ENCODE measurements at regions not wholly inside any gene's neighbourhood (a gene's known extent, or its start where the extent isn't known, plus 50 kb on each side); places are given as distances from the start of the nearest gene placed in this dataset.

- Mint-ChIP-seq H3K27me3 (ENCODE audit: insufficient read depth) (no peaks in the 10 kb centered on the region), H3K4me1 (no peaks in the 10 kb centered on the region), H3K4me3 (no peak overlapping the region), H3K27ac (no peak overlapping the region), H3K9me3 (no peaks in the 10 kb centered on the region), H3K36me3 (ENCODE audit: low read depth) (no peaks in the 10 kb centered on the region)
- DNase-seq = peak; percentile 47
- Histone ChIP-seq H3K36me3 (ENCODE audit: control insufficient read depth, insufficient read depth, low read length) (no peaks in the 10 kb centered on the region), H3K4me3 (ENCODE audit: low read length) (no peak overlapping the region), H3K9ac (ENCODE audit: extremely low read depth, low read length, poor library complexity, severe bottlenecking) (no peak overlapping the region), H3K27ac (ENCODE audit: low read depth, low read length) (no peak overlapping the region), H3K4me1 (ENCODE audit: control insufficient read depth, insufficient read depth, low read length) (no peaks in the 10 kb centered on the region), H3K27me3 (ENCODE audit: control insufficient read depth, insufficient read depth, low read length, poor library complexity, severe bottlenecking) (no peaks in the 10 kb centered on the region), H3K9me3 (ENCODE audit: control insufficient read depth, low read length) (no peaks in the 10 kb centered on the region)
- no peak for TF ChIP-seq CTCF (conservative IDR thresholded peaks at IDR 0.05)
- WGBS, 2 experiments (ENCODE audit: insufficient coverage in 1 of 2, insufficient read length in 1 of 2) = 75 to 80% methylated on average over 2 to 4 of the region's 4 CpGs
These were observed 115.5 kb downstream of the NFKBIZ start for GRCh38 chr3:101964861-101965260.

GRCh38 chr3:101966226-101966625, 116.9 kb downstream of the NFKBIZ start:
- DNase-seq = no peak

GRCh38 chr3:101970212-101970611, 120.9 kb downstream of the NFKBIZ start:
- Mint-ChIP-seq H3K27me3 (ENCODE audit: insufficient read depth) (no peaks in the 10 kb centered on the region), H3K36me3 (ENCODE audit: low read depth) (no peaks in the 10 kb centered on the region), H3K27ac (no peak overlapping the region), H3K4me1 (no peaks in the 10 kb centered on the region), H3K9me3 (peaks cover 3% of the 10 kb centered on the region), H3K4me3 (no peak overlapping the region)
- Histone ChIP-seq H3K9me3 (ENCODE audit: control insufficient read depth, low read length) (no peaks in the 10 kb centered on the region), H3K9ac (ENCODE audit: extremely low read depth, low read length, poor library complexity, severe bottlenecking) (no peak overlapping the region), H3K4me1 (ENCODE audit: control insufficient read depth, insufficient read depth, low read length) (no peaks in the 10 kb centered on the region), H3K4me3 (ENCODE audit: low read length) (no peak overlapping the region), H3K36me3 (ENCODE audit: control insufficient read depth, insufficient read depth, low read length) (no peaks in the 10 kb centered on the region), H3K27me3 (ENCODE audit: control insufficient read depth, insufficient read depth, low read length, poor library complexity, severe bottlenecking) (no peaks in the 10 kb centered on the region), H3K27ac (ENCODE audit: low read depth, low read length) (no peak overlapping the region)
- TF ChIP-seq CTCF (conservative IDR thresholded peaks at IDR 0.05) = no peak
- WGBS, 2 experiments (ENCODE audit: insufficient coverage in 1 of 2, insufficient read length in 1 of 2) = 91 to 93% methylated on average over 3 to 4 of the region's 4 CpGs
- no peak for DNase-seq

More at GRCh38 chr3:101966226-101966625, 116.9 kb downstream of the NFKBIZ start:
- H3K27me3 ChIP-seq (ENCODE audit: control insufficient read depth, insufficient read depth, low read length, poor library complexity, severe bottlenecking) = no peaks in the 10 kb centered on the region
- H3K27ac ChIP-seq (ENCODE audit: low read depth, low read length) = no peak overlapping the region
- no peaks in the 10 kb centered on the region for H3K9me3 ChIP-seq (ENCODE audit: control insufficient read depth, low read length)
- Mint-ChIP-seq H3K4me1 (no peaks in the 10 kb centered on the region), H3K4me3 (no peak overlapping the region), H3K27me3 (ENCODE audit: insufficient read depth) (no peaks in the 10 kb centered on the region), H3K9me3 (no peaks in the 10 kb centered on the region), H3K36me3 (ENCODE audit: low read depth) (no peaks in the 10 kb centered on the region), H3K27ac (no peak overlapping the region)
- 100% methylated on average over 1 of the region's 1 CpG; no CpG with 5 or more reads in 1 of the 2 experiments for WGBS, 2 experiments (ENCODE audit: insufficient coverage in 1 of 2, insufficient read length in 1 of 2)
- no peaks in the 10 kb centered on the region for H3K36me3 ChIP-seq (ENCODE audit: control insufficient read depth, insufficient read depth, low read length)
- TF ChIP-seq CTCF (conservative IDR thresholded peaks at IDR 0.05) = no peak
- no peak overlapping the region for H3K4me3 ChIP-seq (ENCODE audit: low read length)
- no peaks in the 10 kb centered on the region for H3K4me1 ChIP-seq (ENCODE audit: control insufficient read depth, insufficient read depth, low read length)
- H3K9ac ChIP-seq (ENCODE audit: extremely low read depth, low read length, poor library complexity, severe bottlenecking) = no peak overlapping the region

Data from endodermal cell (in vitro differentiated cells).